H9 (cell line): ENCODE measurements at regions not wholly inside any gene's neighbourhood (a gene's known extent, or its start where the extent isn't known, plus 50 kb on each side); places are given as distances from the start of the nearest gene placed in this dataset.

Experiments
- DNase-seq: peaks from one replicate; pipeline ENCODE4 v3.0.0-alpha.2; 2017
- H2AFZ ChIP-seq: one replicate; pipeline ENCODE4 v1.6.1; 2013; ENCODE audit warnings: mild to moderate bottlenecking, low read length, control low read depth, moderate library complexity
- H2AK5ac ChIP-seq: 2 replicates; pipeline ENCODE4 v1.6.1; 2013; ENCODE audit warnings: low read length, control low read depth, mixed read lengths; ENCODE audit not compliant: insufficient read length
- H2BK120ac ChIP-seq: one replicate; pipeline ENCODE4 v1.6.1; 2013; ENCODE audit warnings: low read depth, mild to moderate bottlenecking, low read length, control low read depth, inconsistent platforms; ENCODE audit not compliant: poor library complexity, severe bottlenecking
- H2BK12ac ChIP-seq: 2 replicates; pipeline ENCODE4 v1.6.1; 2013; ENCODE audit warnings: low read length, control low read depth, mixed read lengths, low read depth; ENCODE audit not compliant: insufficient read length
- H2BK15ac ChIP-seq: 2 replicates; pipeline ENCODE4 v1.6.1; 2013; ENCODE audit warnings: low read depth, low read length, control low read depth
- H2BK20ac ChIP-seq: one replicate; pipeline ENCODE4 v1.6.1; 2013; ENCODE audit warnings: low read depth, mild to moderate bottlenecking, low read length, control low read depth, inconsistent platforms; ENCODE audit not compliant: poor library complexity, severe bottlenecking
- H2BK5ac ChIP-seq: 2 replicates; pipeline ENCODE4 v1.6.1; 2013; ENCODE audit warnings: low read length, control low read depth, mixed read lengths; ENCODE audit not compliant: insufficient read length
- H3K14ac ChIP-seq: 2 replicates; pipeline ENCODE4 v1.6.1; 2013; ENCODE audit warnings: low read length, control low read depth; ENCODE audit not compliant: insufficient read depth
- H3K18ac ChIP-seq: 2 replicates; pipeline ENCODE4 v1.6.1; 2013; ENCODE audit warnings: low read depth, mild to moderate bottlenecking, mixed read lengths, low read length, control low read depth; ENCODE audit not compliant: insufficient read length
- H3K23ac ChIP-seq: 2 replicates; pipeline ENCODE4 v1.6.1; 2013; ENCODE audit warnings: low read length, control low read depth, mixed read lengths, low read depth; ENCODE audit not compliant: insufficient read length
- H3K23me2 ChIP-seq: 2 replicates; pipeline ENCODE4 v1.6.1; 2013; ENCODE audit warnings: low read depth, mild to moderate bottlenecking, mixed read lengths, low read length, control low read depth; ENCODE audit not compliant: insufficient read length, poor library complexity, severe bottlenecking
- H3K27ac ChIP-seq: 2 replicates; pipeline ENCODE4 v1.5.1; 2013; ENCODE audit warnings: low read length, control low read depth, mixed read lengths, low read depth; ENCODE audit not compliant: insufficient read length
- H3K27me3 ChIP-seq: 2 replicates; pipeline ENCODE4 v1.6.1; 2013; ENCODE audit warnings: low read length, control low read depth, inconsistent platforms; ENCODE audit not compliant: insufficient read depth
- H3K4ac ChIP-seq: 2 replicates; pipeline ENCODE4 v1.6.1; 2013; ENCODE audit warnings: low read depth, mild to moderate bottlenecking, control low read depth, inconsistent platforms, low read length, moderate library complexity
- H3K4me1 ChIP-seq: 2 replicates; pipeline ENCODE4 v1.6.1; 2013; ENCODE audit warnings: low read length, control low read depth, inconsistent platforms; ENCODE audit not compliant: insufficient read depth
- H3K4me2 ChIP-seq: 2 replicates; pipeline ENCODE4 v1.6.1; 2013; ENCODE audit warnings: low read length, control low read depth, mixed read lengths; ENCODE audit not compliant: insufficient read length, insufficient read depth
- H3K56ac ChIP-seq: 2 replicates; pipeline ENCODE4 v1.6.1; 2013; ENCODE audit warnings: low read depth, mild to moderate bottlenecking, mixed read lengths, low read length, control low read depth; ENCODE audit not compliant: insufficient read length
- H3K79me1 ChIP-seq: 2 replicates; pipeline ENCODE4 v1.6.1; 2013; ENCODE audit warnings: low read depth, mild to moderate bottlenecking, moderate library complexity, low read length, control low read depth, inconsistent platforms; ENCODE audit not compliant: insufficient read depth, poor library complexity, severe bottlenecking
- H3K79me2 ChIP-seq: 2 replicates; pipeline ENCODE4 v1.6.1; 2013; ENCODE audit warnings: low read length, control low read depth, inconsistent platforms; ENCODE audit not compliant: insufficient read depth
- H3K9ac ChIP-seq: 2 replicates; pipeline ENCODE4 v1.6.1; 2013; ENCODE audit warnings: low read length, control low read depth, mixed read lengths; ENCODE audit not compliant: insufficient read length; ENCODE audit errors: extremely low read depth
- H3K9me3 ChIP-seq: one replicate; pipeline ENCODE4 v1.6.1; 2013; ENCODE audit warnings: low read depth, low read length, inconsistent platforms; ENCODE audit not compliant: control insufficient read depth
- H3T11ph ChIP-seq: one replicate; pipeline ENCODE4 v1.6.1; 2013; ENCODE audit warnings: mild to moderate bottlenecking, low read length, control low read depth, inconsistent platforms
- H4K20me1 ChIP-seq: one replicate; pipeline ENCODE4 v1.6.1; 2013; ENCODE audit not compliant: control insufficient read depth, insufficient read length, insufficient read depth
- H4K5ac ChIP-seq: 2 replicates; pipeline ENCODE4 v1.6.1; 2013; ENCODE audit warnings: low read depth, mild to moderate bottlenecking, mixed read lengths, low read length, control low read depth; ENCODE audit not compliant: insufficient read length
- H4K8ac ChIP-seq: replicated peaks from 2 replicates; pipeline ENCODE4 v1.6.1; 2013; ENCODE audit warnings: low read length, control low read depth, mixed read lengths, low read depth; ENCODE audit not compliant: insufficient read length
- H4K91ac ChIP-seq: 2 replicates; pipeline ENCODE4 v1.6.1; 2013; ENCODE audit warnings: low read depth, mild to moderate bottlenecking, moderate library complexity, mixed read lengths, low read length, control low read depth; ENCODE audit not compliant: insufficient read length
- H3K27ac Mint-ChIP-seq, 3 experiments: 2 replicates in 2 of 3; 3 replicates in 1 of 3; pipeline ENCODE4 v1.8.0; 2020 to 2021; ENCODE audit warnings: mixed read lengths in 3 of 3, mild to moderate bottlenecking in 1 of 3, moderate library complexity in 1 of 3
- H3K27me3 Mint-ChIP-seq: 2 replicates; pipeline ENCODE4 v1.8.0; 2021; ENCODE audit warnings: low read depth, mild to moderate bottlenecking, moderate library complexity, mixed read lengths
- H3K36me3 Mint-ChIP-seq, 3 experiments: 2 replicates in 2 of 3; 3 replicates in 1 of 3; pipeline ENCODE4 v1.8.0; 2020 to 2021; ENCODE audit warnings: low read depth in 3 of 3, mixed read lengths in 3 of 3; ENCODE audit not compliant: insufficient read depth in 1 of 3
- H3K4me1 Mint-ChIP-seq, 2 experiments: 2 replicates each; pipeline ENCODE4 v1.8.0; 2020; ENCODE audit warnings: mixed read lengths in 2 of 2
- H3K4me3 Mint-ChIP-seq, 2 experiments: 2 replicates in 1 of 2; 3 replicates in 1 of 2; pipeline ENCODE4 v1.8.0; 2020 to 2021; ENCODE audit warnings: mild to moderate bottlenecking in 2 of 2, mixed read lengths in 2 of 2, moderate library complexity in 1 of 2
- H3K9me3 Mint-ChIP-seq, 2 experiments: 2 replicates in 1 of 2; 3 replicates in 1 of 2; pipeline ENCODE4 v1.8.0; 2020; ENCODE audit warnings: mild to moderate bottlenecking in 2 of 2, mixed read lengths in 2 of 2, moderate library complexity in 1 of 2
- CTCF ChIP-seq: fragments of 200-600 bp; sonication (generic); conservative IDR thresholded peaks from 3 replicates; pipeline ENCODE4 v1.8.0; 2021; ENCODE audit warnings: antibody characterized with exemption, mild to moderate bottlenecking
- WGBS: extraction: QIAGEN DNeasy Blood & Tissue Kit; methylation state at CpG from one replicate; pipeline ENCODE4 v1.1.7; 2013; ENCODE audit warnings: missing lambda C conversion rate, low lambda C conversion rate, mixed read lengths; ENCODE audit not compliant: insufficient read length; ENCODE audit errors: extremely low coverage; 5-methylcytosine and 5-hydroxymethylcytosine counted together

GRCh38 chr10:58054881-58055280 is 212.8 kb downstream of the IPMK start:
- H3K27me3 ChIP-seq: no peaks in the 10 kb centered on the region
- no peaks in the 10 kb centered on the region for H3K9me3 ChIP-seq
- H3K4me1 ChIP-seq: peaks cover 8% of the 10 kb centered on the region
- H2AFZ ChIP-seq: no peak overlapping the region
- no peak overlapping the region for H2BK20ac ChIP-seq
- no peak overlapping the region for H3K56ac ChIP-seq
- Mint-ChIP-seq H3K36me3 (no peaks in the 10 kb centered on the region; a peak in 1 of 7 replicates), H3K27ac (peak overlapping the region in 1 of 3 experiments; percentile 27; a peak in 1 of 7 replicates), H3K27me3 (no peaks in the 10 kb centered on the region), H3K9me3 (no peaks in the 10 kb centered on the region), H3K4me3 (no peak overlapping the region), H3K4me1 (peaks cover 39 to 42% of the 10 kb centered on the region in 2 experiments)
- DNase-seq: no peak
- H2BK5ac ChIP-seq: no peak overlapping the region
- TF ChIP-seq CTCF: no peak
- no peak overlapping the region for H3K23ac ChIP-seq
- H3K9ac ChIP-seq: no peak overlapping the region
- H2AK5ac ChIP-seq: no peak overlapping the region
- H2BK12ac ChIP-seq: no peak overlapping the region
- H4K5ac ChIP-seq: no peak overlapping the region
- H3K23me2 ChIP-seq: no peaks in the 10 kb centered on the region
- no peaks in the 10 kb centered on the region for H3K79me2 ChIP-seq
- H3K4ac ChIP-seq: no peak overlapping the region
- no peak overlapping the region for H3K4me2 ChIP-seq
- no CpG with 5 or more reads among the region's 2 CpGs for WGBS
- no peak overlapping the region for H2BK15ac ChIP-seq
- H4K20me1 ChIP-seq: no peaks in the 10 kb centered on the region
- H3K18ac ChIP-seq: no peak overlapping the region
- no peak overlapping the region for H3K14ac ChIP-seq
- no peaks in the 10 kb centered on the region for H3K79me1 ChIP-seq
- no peak overlapping the region for H2BK120ac ChIP-seq
- H4K91ac ChIP-seq: no peak overlapping the region
- no peak overlapping the region for H3T11ph ChIP-seq
- H3K27ac ChIP-seq: no peak overlapping the region
- H4K8ac ChIP-seq: no peak overlapping the region
